ENCODE measurements at regions not wholly inside any gene's neighbourhood (a gene's known extent, or its start where the extent isn't known, plus 50 kb on each side); places are given as distances from the start of the nearest gene placed in this dataset.
A peak's percentile ranks its signal among the peaks of the same experiment; 100 is the strongest.

DNA sequence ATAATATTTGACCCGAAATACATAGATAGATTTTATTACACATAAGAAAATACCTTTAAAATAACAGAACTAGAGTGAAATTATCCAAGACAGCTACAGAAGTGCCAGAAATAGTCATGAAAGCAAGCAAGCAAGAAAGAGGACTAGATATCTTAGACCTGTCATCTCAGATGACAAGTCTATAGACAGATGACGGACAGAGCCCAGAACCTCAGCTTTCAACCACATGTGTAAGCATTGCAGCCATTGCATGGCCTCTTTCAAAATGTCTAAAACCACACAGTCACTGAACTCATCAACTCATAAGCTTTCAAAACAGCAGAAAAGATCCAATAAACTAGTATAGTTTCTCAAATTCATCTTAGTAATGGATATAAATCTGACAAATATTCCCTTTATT, 59.8 kb upstream of the FHIT start:
- no peak for DNase-seq

DNA sequence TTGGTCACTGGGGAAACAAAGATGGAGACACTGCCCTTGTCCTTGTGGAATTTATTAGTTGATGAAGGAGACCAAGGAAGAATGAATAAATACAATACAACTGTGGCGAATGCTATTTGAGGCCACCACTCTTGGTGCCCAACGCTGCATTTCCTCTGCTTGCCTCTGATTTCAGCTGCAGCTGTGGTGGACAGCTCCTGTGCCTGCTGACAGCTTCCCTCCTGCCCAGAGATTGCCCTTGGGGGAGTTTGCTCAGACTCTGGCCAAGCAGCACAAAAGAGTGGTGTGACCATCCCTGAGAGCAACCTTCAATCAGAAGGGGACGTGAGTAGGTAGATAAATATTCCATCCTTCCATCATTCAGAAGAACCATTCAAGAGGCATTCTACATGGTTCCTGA, 64.6 kb upstream of the FHIT start:
- no peak for DNase-seq

DNA sequence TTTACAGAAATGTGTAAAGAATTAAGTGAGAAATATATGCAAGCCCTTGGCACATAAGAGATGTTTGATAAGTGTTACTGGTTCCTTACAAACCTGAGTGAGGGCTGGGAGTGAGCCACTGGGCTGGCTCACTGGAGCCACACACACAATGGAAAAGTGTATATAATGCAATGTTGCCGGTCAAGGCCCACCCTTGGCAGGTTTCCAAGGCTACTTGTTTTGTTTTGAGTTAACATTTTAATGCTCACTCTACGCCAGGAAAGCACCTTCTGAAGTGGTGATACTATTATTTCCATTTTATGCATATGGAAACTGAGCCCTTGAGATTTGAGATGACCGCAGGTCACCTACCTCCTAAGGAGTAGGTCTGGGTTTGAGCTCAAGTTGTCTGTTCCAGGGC, 71.8 kb upstream of the FHIT start:
- no peak for DNase-seq

DNA sequence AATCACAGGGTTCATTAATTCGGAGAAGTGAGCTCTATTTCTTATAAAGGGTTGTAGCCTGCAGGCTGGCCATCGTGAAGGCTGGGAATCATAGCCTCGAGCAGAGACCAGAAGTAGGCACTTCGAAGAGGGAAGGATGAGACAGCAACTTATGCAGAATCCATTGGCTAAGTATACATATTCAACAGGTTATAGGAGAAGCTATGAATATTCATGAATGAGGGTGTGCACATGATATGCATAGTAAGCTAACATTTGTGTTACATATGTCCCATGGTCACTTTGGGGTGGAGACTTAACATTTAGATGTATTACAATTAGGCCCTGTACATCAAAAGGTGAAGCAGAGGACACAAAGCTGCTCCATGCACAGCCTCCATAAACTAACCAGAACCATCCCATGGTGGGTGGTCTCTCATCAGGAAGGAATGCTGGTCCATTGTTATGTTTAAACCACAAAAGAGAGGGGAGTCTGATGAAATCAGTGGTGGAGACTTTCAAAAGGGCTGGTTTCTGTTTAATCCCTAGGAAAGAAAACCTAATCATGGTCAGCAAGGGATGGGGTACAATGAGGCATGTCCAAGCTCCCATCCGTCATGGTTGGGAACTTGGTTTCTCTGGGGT, 80.8 kb upstream of the FHIT start:
- DNase-seq, result no peak

DNA sequence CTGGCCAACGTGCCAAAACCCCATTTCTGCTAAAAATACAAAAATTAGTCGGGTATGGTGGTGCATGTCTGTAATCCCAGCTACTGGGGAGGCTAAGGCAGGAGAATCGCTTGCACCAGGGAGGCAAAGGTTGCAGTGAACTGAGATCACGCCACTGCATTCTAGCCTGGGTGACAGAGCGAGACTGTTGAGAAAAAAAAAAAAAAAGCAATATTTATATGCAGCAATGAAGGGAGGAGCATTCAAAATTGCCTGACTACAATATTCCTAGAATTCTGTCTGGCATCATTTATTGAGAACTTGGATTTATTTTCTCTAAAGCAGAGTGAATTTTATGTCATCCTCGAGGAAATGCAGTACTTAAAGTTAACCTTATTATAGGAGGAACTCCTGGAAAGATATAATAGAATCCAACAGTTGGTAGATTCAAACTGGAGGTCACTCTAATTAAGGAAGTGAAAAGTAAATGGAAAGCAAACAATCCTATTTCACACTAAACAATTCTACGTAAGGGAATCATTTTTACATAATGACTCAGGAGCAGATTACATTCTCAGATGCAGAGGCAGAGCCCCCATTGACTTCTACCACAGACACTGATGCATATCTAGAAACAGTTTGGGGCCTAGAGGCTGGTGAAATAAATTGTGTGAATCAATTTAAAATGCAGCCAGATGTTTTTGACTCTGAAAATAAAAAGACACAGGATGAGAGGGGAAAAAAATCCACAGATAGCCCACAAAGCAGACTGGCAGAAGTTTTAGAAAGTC, 82.1 kb upstream of the FHIT start:
- DNase-seq, result no peak

DNA sequence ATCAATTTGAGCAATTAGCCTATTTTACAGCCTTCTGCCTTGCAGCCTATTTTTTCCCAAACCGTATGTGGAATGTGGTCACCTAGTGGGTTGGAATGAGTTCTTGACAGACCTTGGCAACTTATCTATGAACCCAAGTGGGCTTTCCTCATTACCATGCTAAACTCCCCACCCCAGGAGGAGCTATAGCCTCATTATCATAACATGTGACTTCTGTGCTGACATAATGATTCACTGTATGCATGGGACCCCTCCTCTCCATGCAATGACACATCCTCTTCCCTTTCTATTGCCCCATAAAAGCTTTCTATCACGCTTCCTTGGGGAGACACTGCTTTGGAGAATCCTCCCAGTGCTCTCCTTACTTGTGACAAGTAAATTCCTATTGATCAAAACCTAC, 83.5 kb upstream of the FHIT start:
- DNase-seq, result no peak

DNA sequence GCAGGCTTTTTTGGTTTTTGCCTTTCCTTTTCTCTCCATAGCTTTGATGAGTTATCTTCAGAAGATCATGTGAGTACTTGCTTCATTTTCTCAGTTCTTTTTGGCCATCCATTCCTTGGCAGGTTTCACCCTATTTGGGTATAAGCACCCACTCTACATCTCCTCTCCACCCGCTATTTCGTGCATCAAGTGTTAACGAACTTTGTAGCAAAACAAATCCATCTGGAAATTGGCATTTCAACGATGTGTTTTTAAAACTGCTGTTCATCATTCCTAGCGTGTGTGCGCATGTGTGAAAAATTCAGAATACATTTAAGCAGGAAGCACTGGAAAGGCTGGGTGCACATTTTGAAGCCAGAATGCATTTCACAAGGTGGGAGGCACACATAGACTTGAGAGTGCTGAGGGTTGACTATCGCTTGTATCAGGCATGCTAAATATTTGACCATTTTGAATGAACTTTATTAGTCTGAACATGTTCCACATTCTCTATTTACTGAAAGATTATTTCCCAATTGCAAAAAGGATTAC, 89.7 kb upstream of the FHIT start:
- no peak for DNase-seq

DNA sequence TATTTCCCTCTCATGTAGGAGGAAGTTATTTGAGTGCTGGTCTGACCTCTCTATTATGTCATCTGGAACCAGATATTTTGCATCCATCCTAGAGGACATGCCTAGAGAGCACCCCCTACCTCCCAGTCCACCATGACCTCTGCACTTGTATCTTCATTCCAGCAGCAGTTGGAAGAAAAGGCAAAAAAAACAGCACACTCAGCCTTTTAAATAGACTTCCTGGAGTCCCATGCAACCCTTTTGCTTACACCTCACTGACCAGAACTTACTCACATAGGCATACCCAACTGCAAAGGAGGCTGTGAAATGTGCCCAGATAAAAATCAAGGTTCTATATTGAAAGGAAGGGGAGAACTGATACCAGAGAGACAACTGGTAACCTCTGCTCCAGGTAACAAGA, 92.3 kb upstream of the FHIT start:
- DNase-seq, result no peak

DNA sequence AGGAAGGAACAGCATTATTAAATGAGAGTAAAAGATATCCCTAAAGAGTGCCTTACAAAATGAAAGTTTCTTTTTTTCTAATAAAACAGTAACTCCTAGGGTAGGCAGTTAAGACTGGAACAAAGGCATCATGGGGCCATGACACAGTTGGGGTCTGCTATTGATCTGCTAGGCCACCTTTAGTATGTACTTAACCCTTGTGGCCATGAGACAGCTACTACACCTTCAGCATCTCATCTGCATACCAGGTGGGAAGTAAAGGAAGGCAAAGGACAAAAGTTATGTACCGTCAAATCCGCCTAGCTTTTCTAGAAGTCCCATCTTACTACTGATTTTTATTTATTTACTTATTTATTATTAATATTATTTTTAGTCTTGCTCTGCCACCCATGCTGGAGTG, 93.8 kb upstream of the FHIT start:
- no peak for DNase-seq

DNA sequence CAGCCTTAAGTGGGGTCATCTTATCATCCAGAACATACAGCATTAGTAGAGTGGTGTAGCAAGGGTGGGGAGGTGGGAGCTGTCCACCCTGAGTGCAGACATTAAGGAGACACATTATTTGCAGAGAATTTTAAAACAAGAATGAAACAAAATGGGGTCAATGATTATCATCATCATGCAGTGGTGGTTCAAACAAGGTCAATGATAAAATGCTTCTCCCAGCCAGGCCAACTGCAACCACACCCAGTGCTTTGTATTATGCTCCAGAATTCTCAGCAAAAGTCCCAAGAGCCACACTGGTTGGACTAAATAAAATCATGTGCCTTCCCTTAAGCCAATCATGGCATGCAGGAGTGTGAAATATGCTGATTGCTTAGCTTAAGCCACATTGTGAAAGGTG, 96.7 kb upstream of the FHIT start:
- DNase-seq, result no peak

DNA sequence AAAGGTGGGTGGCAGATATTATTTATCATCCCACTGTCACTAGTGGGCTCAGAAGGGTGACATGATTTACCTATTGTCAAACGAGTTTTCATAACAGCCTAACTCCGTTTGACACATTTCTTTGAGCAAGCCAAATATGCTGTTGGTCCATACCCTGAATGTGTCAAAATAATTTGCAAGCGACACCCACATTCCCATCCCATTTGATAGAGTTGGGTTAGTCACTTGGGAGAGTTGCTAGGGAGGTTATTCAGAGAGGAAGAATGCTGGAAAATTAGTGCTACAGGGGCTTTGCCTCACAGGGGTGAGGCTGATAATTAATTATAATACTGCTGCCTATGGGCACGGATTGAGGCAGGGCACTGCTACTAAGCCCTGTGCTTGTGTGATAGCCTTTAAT, 98.5 kb upstream of the FHIT start:
- DNase-seq, result no peak

DNA sequence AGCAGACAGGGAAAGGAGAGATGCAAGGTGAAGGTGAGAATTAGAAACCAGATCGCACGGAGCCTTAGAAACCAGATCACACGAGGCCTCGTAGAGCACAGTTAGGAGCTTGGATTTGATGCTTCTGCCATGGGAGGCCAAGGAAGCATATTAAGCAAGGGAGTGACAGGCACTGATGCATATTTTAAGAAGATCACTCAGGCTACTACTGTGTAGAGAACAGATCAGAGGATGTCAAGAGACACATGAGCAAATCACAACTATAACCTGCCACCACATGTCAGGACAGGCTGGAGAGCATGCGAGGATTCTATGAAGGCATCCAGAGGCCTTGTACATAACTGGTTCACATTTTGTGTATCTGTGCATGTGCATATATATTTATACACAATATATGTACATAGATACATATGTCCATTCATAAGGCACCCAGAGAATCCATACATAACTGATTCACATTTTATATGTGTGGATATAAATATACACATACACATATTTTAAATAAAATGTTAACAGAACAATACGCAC, 99.6 kb upstream of the FHIT start:
- DNase-seq, result no peak

DNA sequence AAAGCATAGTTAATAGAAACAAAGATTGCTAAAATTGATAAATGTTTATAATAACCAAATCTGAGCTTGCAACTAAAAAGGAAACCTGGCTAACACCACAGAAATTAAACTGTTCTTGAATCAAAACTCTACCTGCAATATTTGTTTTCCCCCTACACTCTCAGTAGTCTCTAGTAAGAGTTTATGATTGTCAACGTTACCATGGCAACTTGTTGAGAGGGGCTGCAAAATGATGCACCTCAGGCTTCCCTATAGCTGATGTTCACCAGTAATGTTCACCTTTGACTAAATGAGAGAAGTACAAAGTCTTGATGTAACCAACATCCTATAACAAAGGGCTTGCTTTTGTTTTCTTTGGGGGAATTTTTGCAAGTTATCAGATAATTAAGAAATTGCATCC, 101.1 kb upstream of the FHIT start:
- no peak for DNase-seq

DNA sequence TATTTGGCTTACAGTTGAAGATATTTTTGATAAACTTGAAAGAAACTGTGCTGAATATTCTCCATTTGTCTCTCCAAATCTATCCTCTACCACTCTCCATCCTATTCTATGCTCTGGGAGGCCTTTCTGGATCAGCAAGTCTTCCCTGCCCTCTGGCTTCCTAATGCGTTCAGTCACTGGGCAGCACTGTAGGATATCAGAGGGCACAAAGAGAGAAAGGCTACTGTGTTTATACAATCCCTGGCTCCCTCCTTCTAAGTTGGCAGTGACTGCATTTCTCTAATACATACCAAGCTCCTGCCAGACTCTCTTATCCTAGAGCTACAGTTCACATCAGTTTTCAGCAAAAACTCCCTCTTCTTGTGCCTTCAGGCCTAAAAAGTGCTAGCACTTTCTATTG, 102.1 kb upstream of the FHIT start:
- DNase-seq, result no peak

DNA sequence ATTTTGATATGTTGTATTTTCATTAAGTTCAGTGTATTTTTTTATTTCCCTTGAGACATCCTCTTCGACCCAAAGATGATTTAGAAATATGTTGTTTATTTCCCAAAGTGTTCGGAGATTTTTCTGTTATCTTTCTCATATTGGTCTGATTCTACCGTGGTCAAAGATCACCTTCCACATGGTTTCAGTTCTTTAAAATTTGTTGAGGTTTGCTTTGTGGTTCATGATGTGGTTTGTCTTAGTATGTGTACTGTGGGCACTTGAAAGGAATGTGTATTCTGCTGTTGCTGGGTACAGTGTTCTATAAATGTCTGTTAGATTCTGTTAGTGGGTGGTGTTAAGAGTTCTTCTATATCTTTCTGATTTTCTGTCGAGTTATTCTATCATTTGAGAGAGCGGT, 103.4 kb upstream of the FHIT start:
- DNase-seq, result no peak

DNA sequence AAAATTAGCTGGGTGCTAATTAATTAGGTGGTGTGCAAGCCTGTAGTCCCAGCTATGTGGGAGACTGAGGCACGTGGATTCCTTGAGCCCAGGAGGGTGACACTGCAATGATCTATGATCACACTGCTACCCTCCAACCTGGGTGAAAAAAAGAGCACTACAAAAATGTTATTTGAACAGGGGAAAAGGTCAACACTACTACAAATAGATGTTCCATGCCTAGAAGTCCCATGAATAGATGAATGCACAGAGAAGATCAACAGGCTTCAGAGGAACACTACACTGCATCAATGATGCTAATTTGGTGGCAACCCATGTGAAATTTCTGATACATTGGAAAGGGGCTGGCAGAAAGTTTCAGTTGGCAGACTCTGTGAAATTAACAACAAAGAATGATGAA, 105.4 kb upstream of the FHIT start:
- no peak for DNase-seq

DNA sequence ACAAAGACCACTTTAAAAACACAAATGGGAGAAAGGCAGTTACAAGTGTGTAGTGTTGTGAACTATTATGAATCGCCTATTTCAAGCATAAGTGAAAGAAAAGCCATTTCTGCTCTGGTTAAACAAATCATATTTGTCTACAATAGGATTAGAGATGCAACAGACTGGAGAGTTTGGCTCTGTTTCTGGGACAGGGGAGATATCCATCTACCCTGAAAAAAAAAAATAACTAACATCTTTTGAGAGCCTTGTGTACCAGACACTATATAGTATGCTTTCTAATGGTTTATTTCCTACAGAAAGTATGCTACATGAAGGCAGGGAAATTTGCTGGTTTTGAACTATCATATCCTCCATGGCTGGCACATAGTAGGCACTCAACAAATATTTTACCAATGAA, 106.7 kb upstream of the FHIT start:
- no peak for DNase-seq

DNA sequence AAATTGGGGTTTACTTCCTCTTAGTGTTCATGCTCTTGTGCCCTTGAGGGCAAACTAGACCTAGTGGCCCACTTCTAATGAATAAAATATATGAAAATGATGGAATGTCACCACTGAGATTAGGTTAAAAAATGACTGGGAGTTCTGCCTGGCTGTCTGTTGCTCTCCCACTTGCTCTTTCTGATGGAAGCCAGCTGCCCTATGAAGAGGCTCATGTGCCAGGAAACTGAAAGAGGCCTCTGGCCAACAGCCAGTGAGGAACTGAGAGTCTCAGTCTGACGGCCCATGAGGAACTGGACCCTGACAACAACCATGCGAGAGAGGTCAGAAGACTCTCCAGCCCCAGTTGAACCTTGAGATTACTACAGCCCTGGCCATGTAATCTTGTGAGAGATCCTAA, 107.1 kb upstream of the FHIT start:
- no peak for DNase-seq

DNA sequence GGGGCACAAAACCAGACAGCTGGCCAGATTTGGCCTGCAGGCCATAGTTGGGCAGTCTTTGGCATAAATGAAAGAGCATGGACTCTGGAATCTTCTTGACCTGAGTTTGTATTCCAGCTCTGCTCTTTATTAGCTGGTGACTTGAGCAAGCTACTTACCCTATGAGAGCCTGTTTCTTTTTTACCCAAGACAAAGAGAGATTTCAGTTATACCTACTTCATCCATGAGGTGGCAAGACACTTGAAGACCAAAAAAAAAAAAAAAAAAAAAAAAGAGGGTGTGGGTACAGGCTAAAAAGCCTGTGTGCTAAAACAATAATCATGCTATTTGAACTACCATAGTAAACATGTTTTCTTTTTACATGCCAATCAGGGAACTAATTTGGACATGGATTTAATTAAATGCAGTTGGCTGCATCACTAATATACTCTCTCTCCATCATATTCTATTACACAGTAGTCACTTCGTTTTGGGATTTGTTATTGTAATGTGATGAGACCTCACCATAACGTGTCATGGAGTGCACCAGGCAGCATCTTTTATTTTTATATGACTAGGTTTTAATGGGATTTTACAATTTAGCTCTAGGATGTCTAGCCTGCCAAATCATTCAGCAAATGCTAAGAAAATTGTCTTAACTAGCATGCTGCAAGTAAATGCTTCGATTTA, 109.2 kb upstream of the FHIT start:
- no peak for DNase-seq

DNA sequence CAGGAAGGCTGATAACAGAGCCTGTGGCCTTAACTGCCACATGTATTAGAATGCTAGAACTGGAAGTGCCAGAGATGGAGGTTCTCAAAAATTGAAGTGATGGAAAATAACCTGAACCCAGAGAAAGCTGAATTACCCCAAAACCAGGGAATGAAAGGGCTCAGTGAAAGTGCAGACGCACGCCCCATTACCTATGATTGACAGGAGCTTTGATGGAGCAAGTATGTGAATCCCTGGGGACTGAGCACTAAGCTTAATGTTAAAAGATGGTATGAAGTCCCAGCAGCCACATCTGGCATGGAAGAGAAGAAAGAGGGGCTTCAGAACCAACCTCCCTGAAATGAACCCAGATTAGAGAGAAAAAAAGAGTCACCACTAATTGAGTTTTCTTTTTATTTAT, 118.4 kb upstream of the FHIT start:
- DNase-seq, result no peak

DNA sequence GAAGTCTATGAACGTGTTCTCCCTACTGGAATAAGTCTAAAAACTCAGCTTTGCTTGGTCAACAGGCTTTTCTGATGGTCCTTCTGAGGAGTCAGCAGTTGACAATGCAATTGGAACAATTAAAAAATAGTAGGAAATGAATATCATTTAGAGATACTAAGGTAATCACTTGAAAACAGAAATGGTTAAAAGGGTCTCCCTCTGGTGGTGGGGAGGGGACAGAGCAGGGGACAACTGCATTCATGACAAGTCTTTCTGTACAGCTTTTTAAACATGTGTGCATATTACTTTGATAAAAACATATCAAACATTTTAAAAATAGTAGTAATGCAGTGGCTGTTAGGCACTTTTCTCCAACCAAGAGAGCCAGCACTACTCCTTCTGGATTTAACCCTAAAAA, 119.9 kb upstream of the FHIT start:
- peak; percentile 21 to 24 for DNase-seq

DNA sequence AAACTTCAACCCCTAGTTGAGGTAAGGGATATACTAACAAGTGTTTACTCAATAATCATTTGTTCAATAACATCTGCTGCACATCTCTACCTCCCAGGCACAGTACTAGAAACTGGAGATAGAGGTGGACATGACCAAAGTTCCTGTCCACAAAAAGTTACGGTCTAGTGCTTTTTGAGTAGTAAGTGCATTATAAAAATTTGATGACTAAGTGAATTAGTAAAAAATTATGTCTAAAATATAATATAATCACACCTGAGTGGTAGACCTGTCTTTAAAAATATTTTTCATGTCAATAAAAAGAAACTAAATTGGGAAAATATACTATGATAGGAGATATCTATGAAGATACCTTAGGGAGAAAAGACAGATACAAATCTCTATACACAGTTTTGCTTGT, 121.5 kb upstream of the FHIT start:
- DNase-seq, result no peak

DNA sequence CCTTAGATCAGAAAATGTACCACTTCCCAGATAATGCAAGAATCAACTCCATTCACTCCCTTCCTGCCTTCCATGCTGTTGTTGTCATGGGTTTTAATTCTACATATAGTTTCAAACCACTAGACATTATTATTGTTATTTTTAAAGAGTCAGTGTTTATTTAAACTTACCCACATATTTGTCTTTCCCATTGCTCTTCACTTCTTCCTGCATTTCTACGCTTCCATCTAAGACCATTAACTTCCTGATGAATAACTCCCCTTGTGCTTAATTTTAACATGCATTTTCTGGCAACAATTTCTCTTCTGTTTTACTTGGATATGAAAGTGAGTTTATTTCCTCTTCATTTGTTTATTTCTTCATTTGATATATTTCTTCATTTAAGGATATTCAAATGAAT, 127.1 kb upstream of the FHIT start:
- DNase-seq, result no peak

DNA sequence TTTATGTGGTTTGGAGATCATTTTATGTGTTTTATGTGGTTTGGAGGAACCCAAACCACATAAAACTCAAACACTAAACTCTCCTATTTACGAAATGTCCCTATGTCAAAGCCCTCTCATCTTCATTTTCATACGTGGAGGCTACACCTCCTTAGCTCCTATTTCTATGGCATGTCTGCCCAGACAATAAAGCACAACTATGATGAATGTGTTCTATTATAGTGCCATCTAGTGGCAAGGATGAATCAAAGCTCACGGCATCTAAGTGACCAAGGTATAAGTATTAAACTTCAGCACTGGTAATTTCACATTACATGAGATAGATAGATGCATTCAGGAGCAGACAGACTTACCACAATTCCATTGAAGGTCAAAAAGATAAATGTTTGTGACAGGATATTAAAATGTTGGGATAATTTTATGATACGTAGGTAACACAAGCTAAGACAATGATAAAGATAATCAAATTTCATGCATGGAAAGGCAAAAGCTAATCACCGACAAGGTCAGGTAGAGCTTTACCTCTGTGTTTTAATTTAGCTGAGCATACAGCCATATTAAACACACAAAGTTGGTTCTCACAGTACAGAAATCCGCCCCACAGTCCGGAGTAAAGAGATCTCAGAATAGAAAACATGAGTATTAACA, 130.6 kb upstream of the FHIT start:
- no peak for DNase-seq

Measured in stimulated activated CD4-positive, alpha-beta T cell treated with anti-CD3 and anti-CD28 coated beads, Interleukin-2, amount 100 ng/mL, for 24 hours (primary cell).